Tibial artery (tissue), 4 donors: ENCODE measurements at regions not wholly inside any gene's neighbourhood (a gene's known extent, or its start where the extent isn't known, plus 50 kb on each side); places are given as distances from the start of the nearest gene placed in this dataset.

Experiments
- DNase-seq, 2 donors: peaks; one replicate each; pipeline ENCODE4 v3.0.0-alpha.2; 2019
- H3K27ac ChIP-seq, 2 donors: fragments of 200-600 bp; sonication (generic) in 1 of 2; 1 replicate in 1 of 2; 2 replicates in 1 of 2; pipeline ENCODE4 v1.5.1; 2018 to 2019; ENCODE audit warnings: mild to moderate bottlenecking in 1 of 2
- H3K27me3 ChIP-seq, 2 donors: fragments of 200-600 bp; sonication (generic) in 1 of 2; one replicate each; pipeline versions ENCODE4 v1.5.1 to v1.6.0; 2016 to 2019
- H3K36me3 ChIP-seq, 3 donors: fragments of 200-600 bp; sonication (generic) in 2 of 3; one replicate each; pipeline ENCODE4 v1.5.1; 2016 to 2019; ENCODE audit warnings: mild to moderate bottlenecking in 2 of 3
- H3K4me1 ChIP-seq, 4 donors: fragments of 200-600 bp; sonication (generic) in 2 of 4; 1 replicate in 3 of 4; 2 replicates in 1 of 4; pipeline ENCODE4 v1.5.1; 2016 to 2019
- H3K4me3 ChIP-seq, 2 donors: fragments of 200-600 bp; sonication (generic) in 1 of 2; 1 replicate in 1 of 2; 2 replicates in 1 of 2; pipeline ENCODE4 v1.5.1; 2018 to 2019; ENCODE audit warnings: mild to moderate bottlenecking in 2 of 2
- H3K9me3 ChIP-seq, 3 donors: fragments of 200-600 bp; sonication (generic) in 1 of 3; one replicate each; pipeline ENCODE4 v1.5.1; 2016 to 2019
- intact Hi-C: fragments of 100-400 bp; cut with DNase I; formaldehyde crosslinking; loops from one replicate; pipeline ENCODE4 v1.15.0; 2023; ENCODE audit warnings: low total_unique reads
- TF ChIP-seq, protein P1 (sequence below), 2 experiments: fragments of 200-600 bp in 1 of 2; fragments of 450-650 bp in 1 of 2; IDR thresholded peaks; one replicate each; pipeline ENCODE4 v1.5.1; 2017 to 2019; ENCODE audit warnings: antibody characterized with exemption in 2 of 2, mild to moderate bottlenecking in 1 of 2, moderate library complexity in 1 of 2

DNA sequence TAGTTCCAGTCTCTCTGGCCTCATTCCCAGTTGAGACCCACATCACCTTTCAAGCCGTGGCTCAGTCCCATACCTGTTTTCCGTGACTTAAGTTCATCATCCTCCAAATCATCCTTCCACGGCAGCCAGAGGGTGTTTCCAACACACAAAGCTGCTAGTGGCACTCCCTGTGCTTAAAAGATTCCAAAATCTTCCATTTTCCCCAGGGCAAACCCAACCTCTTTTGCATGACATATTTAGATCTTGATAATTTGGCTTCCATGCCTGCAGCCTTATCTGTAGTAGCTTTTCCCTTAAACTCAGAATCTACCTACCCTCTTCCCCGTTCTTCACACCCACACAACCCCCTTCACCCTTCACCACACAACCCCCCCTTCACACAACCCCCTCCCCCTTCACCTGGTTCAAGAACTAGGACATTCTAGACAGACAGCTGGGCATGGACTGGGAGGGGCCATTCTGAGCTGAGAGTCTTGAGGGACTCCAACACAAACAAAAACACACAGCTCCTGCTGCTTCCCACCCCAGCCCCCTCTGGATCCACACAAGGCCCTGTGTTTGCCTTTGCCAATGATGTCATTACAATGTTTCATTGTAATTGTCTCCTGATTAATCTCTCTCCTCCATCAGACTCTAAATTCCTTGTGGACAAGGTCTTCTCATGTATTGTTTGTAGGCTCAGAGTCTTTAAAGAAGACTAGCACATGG lies 268.2 kb downstream of the SH3GL2 start:
- TF ChIP-seq, protein P1, sequence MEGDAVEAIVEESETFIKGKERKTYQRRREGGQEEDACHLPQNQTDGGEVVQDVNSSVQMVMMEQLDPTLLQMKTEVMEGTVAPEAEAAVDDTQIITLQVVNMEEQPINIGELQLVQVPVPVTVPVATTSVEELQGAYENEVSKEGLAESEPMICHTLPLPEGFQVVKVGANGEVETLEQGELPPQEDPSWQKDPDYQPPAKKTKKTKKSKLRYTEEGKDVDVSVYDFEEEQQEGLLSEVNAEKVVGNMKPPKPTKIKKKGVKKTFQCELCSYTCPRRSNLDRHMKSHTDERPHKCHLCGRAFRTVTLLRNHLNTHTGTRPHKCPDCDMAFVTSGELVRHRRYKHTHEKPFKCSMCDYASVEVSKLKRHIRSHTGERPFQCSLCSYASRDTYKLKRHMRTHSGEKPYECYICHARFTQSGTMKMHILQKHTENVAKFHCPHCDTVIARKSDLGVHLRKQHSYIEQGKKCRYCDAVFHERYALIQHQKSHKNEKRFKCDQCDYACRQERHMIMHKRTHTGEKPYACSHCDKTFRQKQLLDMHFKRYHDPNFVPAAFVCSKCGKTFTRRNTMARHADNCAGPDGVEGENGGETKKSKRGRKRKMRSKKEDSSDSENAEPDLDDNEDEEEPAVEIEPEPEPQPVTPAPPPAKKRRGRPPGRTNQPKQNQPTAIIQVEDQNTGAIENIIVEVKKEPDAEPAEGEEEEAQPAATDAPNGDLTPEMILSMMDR (IDR thresholded peaks at IDR 0.05), result no peak
- DNase-seq, result no peak
- Histone ChIP-seq H3K4me1 (no peaks in the 10 kb centered on the region), H3K27ac (no peak overlapping the region), H3K27me3 (no peaks in the 10 kb centered on the region), H3K4me3 (no peak overlapping the region), H3K9me3 (no peaks in the 10 kb centered on the region), H3K36me3 (no peaks in the 10 kb centered on the region)
- intact Hi-C loops, result no loop called here

GRCh38 chr9:17847908-17848307 lies 269.0 kb downstream of the SH3GL2 start:
- no peaks in the 10 kb centered on the region for H3K36me3 ChIP-seq
- H3K27ac ChIP-seq, result no peak overlapping the region
- TF ChIP-seq, protein P1 (IDR thresholded peaks at IDR 0.05), result no peak
- intact Hi-C loops, result no loop called here
- H3K27me3 ChIP-seq, result no peaks in the 10 kb centered on the region
- DNase-seq, result no peak
- H3K9me3 ChIP-seq, result no peaks in the 10 kb centered on the region
- H3K4me1 ChIP-seq, result no peaks in the 10 kb centered on the region
- no peak overlapping the region for H3K4me3 ChIP-seq

- Histone ChIP-seq H3K4me1 (no peaks in the 10 kb centered on the region), H3K9me3 (no peaks in the 10 kb centered on the region), H3K27ac (no peak overlapping the region), H3K27me3 (no peaks in the 10 kb centered on the region), H3K4me3 (no peak overlapping the region), H3K36me3 (no peaks in the 10 kb centered on the region)
- TF ChIP-seq, protein P1 (IDR thresholded peaks at IDR 0.05), result no peak
- intact Hi-C loops, result no loop called here
- no peak for DNase-seq
These were observed 273.2 kb downstream of the SH3GL2 start for GRCh38 chr9:17852108-17852507.

GRCh38 chr9:17854487-17854886 lies 275.6 kb downstream of the SH3GL2 start:
- Histone ChIP-seq H3K27me3 (no peaks in the 10 kb centered on the region), H3K4me1 (no peaks in the 10 kb centered on the region), H3K27ac (no peak overlapping the region), H3K36me3 (no peaks in the 10 kb centered on the region), H3K4me3 (no peak overlapping the region), H3K9me3 (no peaks in the 10 kb centered on the region)
- TF ChIP-seq, protein P1 (IDR thresholded peaks at IDR 0.05), result no peak
- intact Hi-C loops, result no loop called here
- DNase-seq, result no peak

DNA sequence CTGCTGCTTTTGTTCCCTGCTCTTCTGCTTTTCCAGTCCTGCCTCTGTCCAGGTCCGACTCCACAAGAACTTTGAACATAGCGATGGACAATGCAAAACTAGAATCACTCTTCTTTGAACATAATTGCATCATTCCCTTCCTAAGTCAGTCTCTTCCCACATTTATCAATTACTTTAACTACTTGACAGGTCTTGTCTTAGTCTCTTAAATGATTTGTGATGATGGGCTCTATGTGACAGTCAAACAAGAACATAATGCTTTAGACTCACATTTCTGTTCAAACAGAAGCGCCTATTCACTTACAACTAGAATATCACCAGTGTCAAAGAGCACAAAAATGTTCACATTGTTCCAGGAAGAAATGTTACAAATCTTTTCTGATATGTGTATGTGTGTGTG lies 278.1 kb downstream of the SH3GL2 start:
- no peak overlapping the region for H3K4me3 ChIP-seq
- H3K27ac ChIP-seq, result no peak overlapping the region
- TF ChIP-seq, protein P1 (IDR thresholded peaks at IDR 0.05), result no peak
- H3K4me1 ChIP-seq, result no peaks in the 10 kb centered on the region
- H3K27me3 ChIP-seq, result no peaks in the 10 kb centered on the region
- H3K9me3 ChIP-seq, result no peaks in the 10 kb centered on the region
- no peak for DNase-seq
- H3K36me3 ChIP-seq, result no peaks in the 10 kb centered on the region
- intact Hi-C loops, result no loop called here

GRCh38 chr9:17859228-17859627 lies 280.4 kb downstream of the SH3GL2 start:
- no peak overlapping the region for H3K4me3 ChIP-seq
- no peak for DNase-seq
- H3K4me1 ChIP-seq, result no peaks in the 10 kb centered on the region
- TF ChIP-seq, protein P1 (IDR thresholded peaks at IDR 0.05), result no peak
- intact Hi-C loops, result no loop called here
- H3K27me3 ChIP-seq, result no peaks in the 10 kb centered on the region
- no peaks in the 10 kb centered on the region for H3K9me3 ChIP-seq
- H3K36me3 ChIP-seq, result no peaks in the 10 kb centered on the region
- no peak overlapping the region for H3K27ac ChIP-seq
